ENCODE measurements at regions not wholly inside any gene's neighbourhood (a gene's known extent, or its start where the extent isn't known, plus 50 kb on each side); places are given as distances from the start of the nearest gene placed in this dataset.
"Not testable (repeated sequence)": the region's sequence is repeated elsewhere in the genome, so short reads cannot be mapped to it uniquely, and the experiment has no call there.

DNA sequence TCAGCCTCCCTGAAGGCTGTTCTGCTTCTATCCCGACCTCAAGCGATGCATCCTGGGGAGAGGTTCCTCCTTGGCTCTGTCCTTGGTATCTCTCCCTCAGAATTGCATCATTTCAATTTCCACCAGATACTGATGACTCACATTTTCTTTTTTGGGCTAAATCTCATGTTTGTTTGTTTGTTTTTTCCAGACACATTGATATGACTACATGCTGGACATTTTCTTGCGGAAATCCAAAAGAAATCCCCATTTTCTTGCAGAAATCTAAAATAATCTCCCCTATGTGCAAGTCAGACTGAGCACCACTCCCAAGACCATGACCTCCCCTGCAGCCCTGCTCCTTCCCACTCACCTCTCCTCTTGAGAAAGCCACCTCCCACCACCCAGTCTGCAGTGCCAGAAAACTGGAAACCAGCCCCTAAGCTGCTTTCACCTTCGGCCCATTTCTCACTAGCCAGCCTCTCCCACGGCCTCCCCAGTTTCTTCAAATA is 260.2 kb upstream of the PRKCQ start:
- H3K4me3 ChIP-seq (ENCODE audit: low read depth, low read length) = no peak overlapping the region
- no peak for DNase-seq (ENCODE audit: low read depth)
- TF ChIP-seq, protein P1, sequence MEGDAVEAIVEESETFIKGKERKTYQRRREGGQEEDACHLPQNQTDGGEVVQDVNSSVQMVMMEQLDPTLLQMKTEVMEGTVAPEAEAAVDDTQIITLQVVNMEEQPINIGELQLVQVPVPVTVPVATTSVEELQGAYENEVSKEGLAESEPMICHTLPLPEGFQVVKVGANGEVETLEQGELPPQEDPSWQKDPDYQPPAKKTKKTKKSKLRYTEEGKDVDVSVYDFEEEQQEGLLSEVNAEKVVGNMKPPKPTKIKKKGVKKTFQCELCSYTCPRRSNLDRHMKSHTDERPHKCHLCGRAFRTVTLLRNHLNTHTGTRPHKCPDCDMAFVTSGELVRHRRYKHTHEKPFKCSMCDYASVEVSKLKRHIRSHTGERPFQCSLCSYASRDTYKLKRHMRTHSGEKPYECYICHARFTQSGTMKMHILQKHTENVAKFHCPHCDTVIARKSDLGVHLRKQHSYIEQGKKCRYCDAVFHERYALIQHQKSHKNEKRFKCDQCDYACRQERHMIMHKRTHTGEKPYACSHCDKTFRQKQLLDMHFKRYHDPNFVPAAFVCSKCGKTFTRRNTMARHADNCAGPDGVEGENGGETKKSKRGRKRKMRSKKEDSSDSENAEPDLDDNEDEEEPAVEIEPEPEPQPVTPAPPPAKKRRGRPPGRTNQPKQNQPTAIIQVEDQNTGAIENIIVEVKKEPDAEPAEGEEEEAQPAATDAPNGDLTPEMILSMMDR (conservative IDR thresholded peaks at IDR 0.05; ENCODE audit: low read depth, low read length) = no peak

DNA sequence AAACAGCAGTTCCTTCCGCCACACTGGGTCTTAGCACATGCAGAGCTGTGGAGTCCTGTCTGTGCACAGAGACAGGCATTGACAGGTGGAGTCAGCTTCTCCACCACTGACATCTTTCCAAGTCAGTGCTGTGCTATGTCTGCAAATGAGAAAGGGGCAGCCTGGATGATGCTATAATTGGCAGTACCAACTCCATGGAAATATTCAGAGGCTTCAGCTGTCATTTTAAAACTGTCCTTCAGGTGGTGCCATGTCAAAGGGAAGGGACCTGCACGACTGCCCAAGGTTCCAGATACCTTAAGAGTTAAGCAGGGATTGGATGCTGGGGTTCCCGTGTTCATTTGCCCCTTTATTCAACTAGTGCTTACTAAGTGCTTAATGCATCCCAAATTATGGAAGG is 258.0 kb upstream of the PRKCQ start:
- TF ChIP-seq, protein P1 (conservative IDR thresholded peaks at IDR 0.05; ENCODE audit: low read depth, low read length) = peak; percentile 36
- H3K4me3 ChIP-seq (ENCODE audit: low read depth, low read length) = no peak overlapping the region
- no peak for DNase-seq (ENCODE audit: low read depth)

DNA sequence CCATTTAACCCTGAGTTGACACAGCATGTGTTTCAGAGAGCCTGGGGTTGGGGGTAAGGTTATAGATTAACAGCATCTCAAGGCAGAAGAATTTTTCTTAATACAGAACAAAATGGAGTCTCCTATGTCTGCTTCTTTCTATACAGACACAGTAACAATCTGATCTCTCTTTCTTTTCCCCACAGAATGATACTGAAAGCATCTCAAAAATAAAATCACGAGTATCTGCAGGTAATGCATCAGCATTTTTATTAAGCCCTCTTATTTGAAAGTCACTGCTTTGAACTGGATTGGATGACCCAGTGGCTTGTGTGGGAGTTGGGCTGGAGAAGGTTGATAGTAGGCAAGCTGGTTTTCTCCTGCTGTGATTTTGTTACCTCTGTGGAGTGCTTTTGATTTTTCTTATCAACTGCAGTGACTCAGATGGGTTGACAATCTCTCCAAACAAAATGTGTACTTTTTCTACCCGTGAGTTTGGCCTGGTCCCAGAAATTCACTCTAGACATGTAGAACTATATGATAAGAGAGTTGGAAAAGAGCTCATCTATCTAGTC is 253.5 kb upstream of the PRKCQ start:
- no peak overlapping the region for H3K4me3 ChIP-seq (ENCODE audit: low read depth, low read length)
- TF ChIP-seq, protein P1 (conservative IDR thresholded peaks at IDR 0.05; ENCODE audit: low read depth, low read length) = no peak
- DNase-seq (ENCODE audit: low read depth) = no peak

DNA sequence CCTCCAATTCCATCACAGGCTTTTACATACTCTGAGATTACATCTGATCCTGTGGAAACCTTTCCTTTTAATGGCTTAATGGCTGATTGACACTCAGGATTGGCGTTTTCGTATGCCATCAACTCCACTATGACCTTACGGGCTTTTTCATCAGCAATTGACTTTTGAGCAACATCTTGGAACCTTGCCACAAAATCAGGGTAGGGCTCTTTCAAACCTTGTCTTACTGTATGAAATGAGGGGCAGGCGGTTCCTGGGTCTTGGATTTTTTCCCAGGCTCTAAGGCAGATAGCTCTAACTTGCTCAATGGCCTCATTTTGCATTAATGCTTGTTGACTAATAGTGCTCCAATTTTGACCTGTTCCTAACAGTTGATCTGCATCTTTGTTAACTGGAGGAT is 250.9 kb upstream of the PRKCQ start:
- not testable (repeated sequence) for DNase-seq (ENCODE audit: low read depth)

DNA sequence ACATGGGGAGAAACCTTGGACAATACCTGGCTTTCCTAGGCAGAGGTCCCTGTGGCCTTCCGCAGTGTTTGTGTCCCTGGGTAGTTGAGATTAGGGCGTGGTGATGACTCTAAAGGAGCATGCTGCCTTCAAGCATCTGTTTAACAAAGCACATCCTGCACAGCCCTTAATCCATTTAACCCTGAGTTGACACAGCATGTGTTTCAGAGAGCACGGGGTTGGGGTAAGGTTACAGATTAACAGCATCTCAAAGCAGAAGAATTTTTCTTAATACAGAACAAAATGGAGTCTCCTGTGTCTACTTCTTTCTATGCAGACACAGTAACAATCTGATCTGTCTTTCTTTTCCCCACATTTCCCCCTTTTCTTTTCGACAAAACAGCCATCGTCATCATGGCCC is 244.7 kb upstream of the PRKCQ start:
- not testable (repeated sequence) for DNase-seq (ENCODE audit: low read depth); H3K4me3 ChIP-seq (ENCODE audit: low read depth, low read length)

More for the DNA sequence above, 250.9 kb upstream of the PRKCQ start:
- H3K4me3 ChIP-seq (ENCODE audit: low read depth, low read length) = not testable (repeated sequence)

DNA sequence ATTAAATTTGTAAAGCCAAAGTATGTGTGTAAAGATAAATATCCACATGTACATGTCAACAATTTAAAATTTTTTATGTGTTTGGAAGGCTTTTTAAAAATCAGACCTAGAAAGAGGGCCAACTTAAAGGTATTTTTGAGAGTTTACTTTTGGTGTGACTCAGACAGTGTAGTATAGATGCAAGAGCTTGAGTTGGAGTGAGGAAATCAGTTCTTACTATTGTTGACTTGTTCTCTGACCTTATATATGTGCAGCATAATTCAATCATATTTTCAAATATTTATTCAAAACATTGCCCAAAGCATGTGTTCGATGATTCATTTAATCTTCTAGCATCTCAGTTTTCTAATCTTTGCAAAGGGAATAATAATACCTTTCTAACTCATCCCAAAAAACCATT is 243.7 kb upstream of the PRKCQ start:
- H3K4me3 ChIP-seq (ENCODE audit: low read depth, low read length) = no peak overlapping the region
- no peak for DNase-seq (ENCODE audit: low read depth)
- TF ChIP-seq, protein P1 (conservative IDR thresholded peaks at IDR 0.05; ENCODE audit: low read depth, low read length) = no peak

DNA sequence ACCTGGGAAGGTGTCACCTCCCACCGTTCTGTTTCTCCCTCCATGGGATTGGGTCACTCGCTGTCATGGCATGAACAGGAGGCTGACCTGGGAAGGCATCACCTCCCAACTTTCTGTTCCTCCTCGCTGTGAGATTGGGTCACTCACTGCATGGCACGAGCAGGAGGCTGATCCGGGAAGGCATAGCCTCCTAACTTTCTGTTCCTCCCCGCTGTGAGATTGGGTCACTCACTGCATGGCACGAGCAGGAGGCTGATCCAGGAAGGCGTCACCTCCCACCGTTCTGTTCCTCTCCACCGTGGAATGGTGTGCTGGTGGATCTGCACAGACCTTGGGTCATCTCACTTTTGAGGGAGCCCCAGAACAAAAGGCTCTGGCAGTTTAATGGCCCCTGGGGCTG is 239.2 kb upstream of the PRKCQ start:
- H3K4me3 ChIP-seq (ENCODE audit: low read depth, low read length) = no peak overlapping the region
- no peak for DNase-seq (ENCODE audit: low read depth)
- TF ChIP-seq, protein P1 (conservative IDR thresholded peaks at IDR 0.05; ENCODE audit: low read depth, low read length) = no peak

DNA sequence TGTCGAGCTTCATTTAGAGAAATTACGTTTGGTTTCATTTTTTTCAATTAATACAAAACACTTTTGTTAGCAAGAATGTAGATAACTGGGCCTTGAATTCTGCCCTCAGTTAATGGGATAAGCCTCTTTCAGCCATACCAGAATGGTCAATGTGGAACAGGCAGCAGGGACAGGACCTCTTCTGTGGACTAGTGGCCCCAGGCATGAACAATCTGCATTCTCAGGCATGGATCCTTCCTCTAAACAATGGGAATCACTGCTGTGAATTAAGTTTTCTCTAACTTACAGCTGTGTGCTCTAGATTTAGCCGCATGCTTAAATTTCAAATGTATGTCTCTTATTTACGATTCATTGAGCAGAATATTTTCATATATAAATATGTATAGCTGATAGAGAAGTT is 237.7 kb upstream of the PRKCQ start:
- TF ChIP-seq, protein P1 (conservative IDR thresholded peaks at IDR 0.05; ENCODE audit: low read depth, low read length) = no peak
- H3K4me3 ChIP-seq (ENCODE audit: low read depth, low read length) = no peak overlapping the region
- DNase-seq (ENCODE audit: low read depth) = no peak
